ENCODE measurements at regions not wholly inside any gene's neighbourhood (a gene's known extent, or its start where the extent isn't known, plus 50 kb on each side); places are given as distances from the start of the nearest gene placed in this dataset.

GRCh38 chr11:112605093-112605666 lies 344.5 kb upstream of the PLET1 start:
- TF ChIP-seq CTCF (IDR thresholded peaks at IDR 0.05) (no peak), POLR2A (IDR thresholded peaks at IDR 0.05) (no peak)

Measured in testis (tissue), 2 donors.